Panc1 (cell line): ENCODE measurements at regions not wholly inside any gene's neighbourhood (a gene's known extent, or its start where the extent isn't known, plus 50 kb on each side); places are given as distances from the start of the nearest gene placed in this dataset.

ENCODE experiments used
- ATAC-seq: fragments of 200-7000 bp; cut with Tn5 transposase; 2 replicates; pipeline ENCODE4 v1.9.1; 2020; ENCODE audit warnings: mild to moderate bottlenecking, moderate library complexity
- BruUV-seq: library from RNA; stranded (reverse); fragments of 400-500 nt; replicated peaks from 2 replicates; lab custom pipeline; 2021; lab: Mats Ljungman, UMichigan
- CTCF ChIA-PET: fragments of 300-600 bp; sonication (Branson Sonifier 250); formaldehyde crosslinking; loops from one replicate; lab custom pipeline; 2022; ENCODE audit warnings: antibody characterized with exemption; lab: Charles Lee
- POLR2A ChIA-PET: fragments of 300-600 bp; sonication (Branson Sonifier 250); formaldehyde crosslinking; loops from one replicate; lab custom pipeline; 2022; ENCODE audit warnings: antibody characterized with exemption; lab: Charles Lee
- DNase-seq: peaks from one replicate; pipeline ENCODE4 v3.0.0-alpha.2; 2010; ENCODE audit warnings: low read depth, low spot score
- H3K27ac ChIP-seq: 2 replicates; pipeline ENCODE4 v1.5.1; 2011; ENCODE audit warnings: mild to moderate bottlenecking, low read length, inconsistent platforms
- H3K27me3 ChIP-seq: fragments of 200-500 bp; sonication (Bioruptor generic); 2 replicates; pipeline ENCODE4 v1.6.0; 2014; ENCODE audit warnings: low read length, inconsistent platforms; ENCODE audit not compliant: control insufficient read depth, insufficient read depth
- H3K36me3 ChIP-seq: fragments of 200-500 bp; sonication (Bioruptor generic); 2 replicates; pipeline ENCODE4 v1.5.1; 2014; ENCODE audit warnings: inconsistent platforms, mild to moderate bottlenecking, low read length, moderate library complexity; ENCODE audit not compliant: control insufficient read depth, insufficient read depth
- H3K4me1 ChIP-seq: 2 replicates; pipeline ENCODE4 v1.5.1; 2011; ENCODE audit warnings: inconsistent platforms, mild to moderate bottlenecking, low read length, moderate library complexity; ENCODE audit not compliant: control insufficient read depth, insufficient read depth
- H3K4me3 ChIP-seq, 2 experiments: 2 replicates each; pipeline ENCODE4 v1.5.1; 2011 to 2012; ENCODE audit warnings: low read depth in 2 of 2, low read length in 2 of 2, mild to moderate bottlenecking in 2 of 2, inconsistent platforms in 1 of 2, moderate library complexity in 1 of 2
- H3K9me3 ChIP-seq: fragments of 200-500 bp; sonication (Bioruptor generic); 2 replicates; pipeline ENCODE4 v1.5.1; 2014; ENCODE audit warnings: low read depth, mild to moderate bottlenecking, inconsistent platforms, low read length, moderate library complexity; ENCODE audit not compliant: control insufficient read depth, insufficient read depth
- CTCF ChIP-seq: fragments of 450-650 bp; IDR thresholded peaks from 2 replicates; pipeline ENCODE4 v1.5.1; 2017; ENCODE audit warnings: mild to moderate bottlenecking
- POLR2AphosphoS5 ChIP-seq: IDR thresholded peaks from 2 replicates; pipeline ENCODE4 v1.6.1; 2012; ENCODE audit warnings: mild to moderate bottlenecking, low read depth, low read length, moderate library complexity
- REST ChIP-seq, 2 experiments: IDR thresholded peaks; 2 replicates each; pipeline ENCODE4 v1.6.1; 2011 to 2012; ENCODE audit warnings: low read depth in 2 of 2, control low read depth in 1 of 2, low read length in 1 of 2, mild to moderate bottlenecking in 1 of 2, moderate library complexity in 1 of 2; ENCODE audit not compliant: insufficient read depth in 1 of 2
- SIN3A ChIP-seq: IDR thresholded peaks from 2 replicates; pipeline ENCODE4 v1.6.1; 2012; ENCODE audit warnings: low read depth, mild to moderate bottlenecking, low read length, moderate library complexity, borderline replicate concordance; ENCODE audit not compliant: insufficient read depth
- TCF7L2 ChIP-seq: IDR thresholded peaks from 2 replicates; pipeline ENCODE4 v1.6.1; 2011; ENCODE audit warnings: mild to moderate bottlenecking, low read depth, low read length, inconsistent platforms
- in situ Hi-C: cut with HindIII; loops from 2 replicates; pipeline ENCODE4 v1.10.0; 2016; ENCODE audit warnings: low sequenced_read_pairs, low pct_unique_long_range_greater_than_20kb
- intact Hi-C: fragments of 100-400 bp; cut with micrococcal nuclease; formaldehyde crosslinking; loops from one replicate; pipeline ENCODE4 v1.10.0; 2022; ENCODE audit not compliant: unreplicated experiment

GRCh38 chr5:39559923-39560322, 135.1 kb upstream of the DAB2 start:
- in situ Hi-C loops (no loop called here), intact Hi-C loops (loop anchor here (5.0 kb wide), 1 partner anchor 183 kb away; no protein-coding TSS in a partner anchor)
- ATAC-seq (no peak), DNase-seq (no peak)
- no peak for TF ChIP-seq SIN3A
- Histone ChIP-seq H3K27ac (no peak overlapping the region), H3K4me1 (no peaks in the 10 kb centered on the region), H3K4me3 (no peak overlapping the region), H3K9me3 (no peaks in the 10 kb centered on the region), H3K36me3 (no peaks in the 10 kb centered on the region), H3K27me3 (peaks cover 9% of the 10 kb centered on the region; the same call in 1 of the 2 replicates)
- BruUV-seq, result no TSS peak
- ChIA-PET POLR2A (no interaction called here), CTCF (no interaction called here)

GRCh38 chr5:39558541-39558940, 133.8 kb upstream of the DAB2 start:
- Histone ChIP-seq H3K27ac (no peak overlapping the region), H3K27me3 (peaks cover 9% of the 10 kb centered on the region; the same call in 1 of the 2 replicates), H3K4me3 (no peak overlapping the region), H3K9me3 (no peaks in the 10 kb centered on the region), H3K36me3 (no peaks in the 10 kb centered on the region), H3K4me1 (no peaks in the 10 kb centered on the region)
- no peak for ATAC-seq
- in situ Hi-C loops, result no loop called here
- ChIA-PET CTCF (no interaction called here), POLR2A (no interaction called here)
- TF ChIP-seq CTCF (no peak), SIN3A (no peak), TCF7L2 (no peak), POLR2AphosphoS5 (no peak), REST (IDR thresholded peaks at IDR 0.05; ENCODE audit: insufficient read depth in 1 of 2, low read depth in 2 of 2, low read length in 1 of 2) (no peak)
- intact Hi-C loops, result no loop called here
- DNase-seq, result no peak
- BruUV-seq, result no TSS peak

GRCh38 chr5:39555788-39556187, 131.0 kb upstream of the DAB2 start:
- POLR2A ChIA-PET, result no interaction called here
- in situ Hi-C loops (no loop called here), intact Hi-C loops (no loop called here)
- no peak for TF ChIP-seq CTCF
- TF ChIP-seq SIN3A, result no peak
- TF ChIP-seq POLR2AphosphoS5, result no peak
- no peak for TF ChIP-seq REST (IDR thresholded peaks at IDR 0.05; ENCODE audit: insufficient read depth in 1 of 2, low read depth in 2 of 2, low read length in 1 of 2)
- TF ChIP-seq TCF7L2, result no peak
- Histone ChIP-seq H3K4me1 (no peaks in the 10 kb centered on the region), H3K9me3 (no peaks in the 10 kb centered on the region), H3K36me3 (no peaks in the 10 kb centered on the region), H3K4me3 (no peak overlapping the region), H3K27ac (no peak overlapping the region), H3K27me3 (peaks cover 7% of the 10 kb centered on the region; the same call in 1 of the 2 replicates)
- DNase-seq (no peak), ATAC-seq (no peak)
- CTCF ChIA-PET, result no interaction called here
- no TSS peak for BruUV-seq
